NCI-H2196 treated with DMSO at 0.1 percent for 48 hours (cell line): ENCODE measurements at regions not wholly inside any gene's neighbourhood (a gene's known extent, or its start where the extent isn't known, plus 50 kb on each side); places are given as distances from the start of the nearest gene placed in this dataset.

Experiments used
- DNase-seq: peaks from one replicate; lab custom pipeline; 2025; ENCODE audit not compliant: unreplicated experiment; lab: John Stamatoyannopoulos, UW

GRCh38 chr4:178917756-178918155, 1475.5 kb upstream of the AGA start:
- DNase-seq = no peak

- no peak for DNase-seq
Measured at GRCh38 chr4:178937130-178937529, 1494.9 kb upstream of the AGA start.

- no peak for DNase-seq
Measured at GRCh38 chr4:178941975-178942374, 1499.7 kb upstream of the AGA start.

GRCh38 chr4:178953447-178954120, 1511.3 kb upstream of the AGA start:
- DNase-seq = no peak

GRCh38 chr4:178955614-178956013, 1513.4 kb upstream of the AGA start:
- no peak for DNase-seq

- DNase-seq = no peak
Measured at GRCh38 chr4:178958725-178959440, 1516.6 kb upstream of the AGA start.

GRCh38 chr4:178963446-178964045, 1521.3 kb upstream of the AGA start:
- no peak for DNase-seq

GRCh38 chr4:178966644-178967043, 1524.4 kb upstream of the AGA start:
- no peak for DNase-seq

- no peak for DNase-seq
Measured at GRCh38 chr4:178970433-178971140, 1528.3 kb upstream of the AGA start.

GRCh38 chr4:178976861-178977260, 1534.6 kb upstream of the AGA start:
- no peak for DNase-seq

GRCh38 chr4:178993306-178993705, 1551.1 kb upstream of the AGA start:
- DNase-seq = no peak

- no peak for DNase-seq
Measured at GRCh38 chr4:179001918-179002317, 1559.7 kb upstream of the AGA start.

- DNase-seq = no peak
Measured at GRCh38 chr4:179007755-179008154, 1565.5 kb upstream of the AGA start.

GRCh38 chr4:179017581-179017980, 1575.3 kb upstream of the AGA start:
- no peak for DNase-seq

GRCh38 chr4:179027569-179027968, 1585.3 kb upstream of the AGA start:
- DNase-seq = no peak

- no peak for DNase-seq
Measured at GRCh38 chr4:179028321-179028720, 1586.1 kb upstream of the AGA start.

- no peak for DNase-seq
Measured at GRCh38 chr4:179029683-179030082, 1587.4 kb upstream of the AGA start.

GRCh38 chr4:179040259-179040658, 1598.0 kb upstream of the AGA start:
- DNase-seq = no peak

- DNase-seq = no peak
Measured at GRCh38 chr4:179048839-179049453, 1606.7 kb upstream of the AGA start.

- DNase-seq = no peak
Measured at GRCh38 chr4:179051206-179051605, 1609.0 kb upstream of the AGA start.

- DNase-seq = no peak
Measured at GRCh38 chr4:179059396-179059795, 1617.2 kb upstream of the AGA start.
